SU-DHL-6 (cell line): ENCODE measurements at regions not wholly inside any gene's neighbourhood (a gene's known extent, or its start where the extent isn't known, plus 50 kb on each side); places are given as distances from the start of the nearest gene placed in this dataset.

Source experiments
- H2AFZ ChIP-seq: fragments of 200-600 bp; sonication (generic); 2 replicates; pipeline ENCODE4 v1.6.1; 2014; ENCODE audit warnings: low read depth, mild to moderate bottlenecking, moderate library complexity, mixed read lengths, antibody characterized with exemption, low read length; ENCODE audit not compliant: severe bottlenecking
- H3F3A ChIP-seq: fragments of 200-600 bp; shearing (Covaris generic); 2 replicates; pipeline ENCODE4 v1.6.0; 2016; ENCODE audit warnings: antibody characterized with exemption, mild to moderate bottlenecking; ENCODE audit not compliant: insufficient read depth
- H3K27ac ChIP-seq: fragments of 200-600 bp; sonication (generic); 2 replicates; pipeline ENCODE4 v1.5.1; 2016; ENCODE audit warnings: low read depth, mild to moderate bottlenecking, low read length, moderate library complexity, mixed read lengths
- H3K27me3 ChIP-seq: fragments of 200-600 bp; sonication (generic), shearing (Covaris generic); 2 replicates; pipeline ENCODE4 v1.6.0; 2014; ENCODE audit warnings: mild to moderate bottlenecking, low read length
- H3K36me3 ChIP-seq: fragments of 200-600 bp; sonication (generic); 2 replicates; pipeline ENCODE4 v1.6.1; 2014; ENCODE audit warnings: mild to moderate bottlenecking, low read length, mixed read lengths
- H3K4me2 ChIP-seq: fragments of 300-600, 200-600 bp; shearing (Covaris generic), sonication (generic); 2 replicates; pipeline ENCODE4 v1.6.0; 2014; ENCODE audit warnings: low read length, low read depth, mild to moderate bottlenecking; ENCODE audit not compliant: poor library complexity, severe bottlenecking
- H3K4me3 ChIP-seq: fragments of 200-600 bp; sonication (generic); 2 replicates; pipeline ENCODE4 v1.5.1; 2014; ENCODE audit warnings: antibody characterized with exemption, low read length, mild to moderate bottlenecking, mixed read lengths; ENCODE audit not compliant: insufficient read depth, poor library complexity, severe bottlenecking
- H3K79me2 ChIP-seq: fragments of 200-600 bp; sonication (generic); 2 replicates; pipeline ENCODE4 v1.6.1; 2014; ENCODE audit warnings: mild to moderate bottlenecking, low read length, moderate library complexity; ENCODE audit not compliant: insufficient read depth
- H3K9ac ChIP-seq: fragments of 200-600 bp; sonication (generic); 2 replicates; pipeline ENCODE4 v1.7.0; 2014; ENCODE audit warnings: mild to moderate bottlenecking, low read length
- H3K9me2 ChIP-seq: fragments of 200-600 bp; sonication (generic); replicated peaks from 2 replicates; pipeline ENCODE4 v1.6.1; 2014; ENCODE audit warnings: low read length; ENCODE audit not compliant: insufficient read depth
- H3K9me3 ChIP-seq: fragments of 200-600 bp; sonication (generic); 2 replicates; pipeline ENCODE4 v1.6.1; 2014; ENCODE audit warnings: low read length, mixed read lengths; ENCODE audit not compliant: insufficient read depth
- H4K20me1 ChIP-seq: fragments of 200-600 bp; sonication (generic); 2 replicates; pipeline ENCODE4 v1.6.1; 2014; ENCODE audit warnings: low read depth, mild to moderate bottlenecking, antibody characterized with exemption, low read length, moderate library complexity, mixed read lengths
- EZH2phosphoT487 ChIP-seq: fragments of 200-600 bp; sonication (generic), shearing (Covaris generic); conservative IDR thresholded peaks from 2 replicates; pipeline ENCODE4 v1.6.1; 2018; ENCODE audit warnings: mild to moderate bottlenecking, antibody characterized with exemption, low read length, moderate library complexity, mixed read lengths
- TF ChIP-seq, protein P1 (sequence below): fragments of 200-600 bp; sonication (generic); IDR thresholded peaks from one replicate; pipeline ENCODE4 v1.5.1; 2017; ENCODE audit warnings: antibody characterized with exemption, mild to moderate bottlenecking, low read length, moderate library complexity; ENCODE audit not compliant: insufficient read depth, poor library complexity, severe bottlenecking

DNA sequence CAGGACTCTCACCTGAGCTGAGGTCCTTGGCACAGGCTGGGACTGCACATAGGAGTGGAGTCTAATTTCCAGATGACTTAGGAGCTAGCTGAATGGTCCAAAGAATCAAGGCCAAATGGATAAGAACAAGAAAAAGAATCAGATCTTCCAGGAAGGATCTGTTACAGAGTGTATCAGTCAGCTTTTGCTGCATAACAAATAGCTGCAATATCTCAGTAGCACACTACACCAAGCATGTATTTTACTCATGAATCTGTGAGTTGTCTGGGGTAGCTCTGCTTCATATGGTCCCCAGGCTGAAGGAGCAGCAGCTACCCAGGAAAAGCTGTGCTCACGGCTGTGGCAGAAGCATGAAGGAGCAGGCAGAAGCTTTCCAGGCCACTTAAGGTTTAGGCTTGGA, 60.6 kb upstream of the LOXL4 start:
- H3K4me2 ChIP-seq: no peak overlapping the region
- H3K9ac ChIP-seq: no peak overlapping the region
- TF ChIP-seq, protein P1, sequence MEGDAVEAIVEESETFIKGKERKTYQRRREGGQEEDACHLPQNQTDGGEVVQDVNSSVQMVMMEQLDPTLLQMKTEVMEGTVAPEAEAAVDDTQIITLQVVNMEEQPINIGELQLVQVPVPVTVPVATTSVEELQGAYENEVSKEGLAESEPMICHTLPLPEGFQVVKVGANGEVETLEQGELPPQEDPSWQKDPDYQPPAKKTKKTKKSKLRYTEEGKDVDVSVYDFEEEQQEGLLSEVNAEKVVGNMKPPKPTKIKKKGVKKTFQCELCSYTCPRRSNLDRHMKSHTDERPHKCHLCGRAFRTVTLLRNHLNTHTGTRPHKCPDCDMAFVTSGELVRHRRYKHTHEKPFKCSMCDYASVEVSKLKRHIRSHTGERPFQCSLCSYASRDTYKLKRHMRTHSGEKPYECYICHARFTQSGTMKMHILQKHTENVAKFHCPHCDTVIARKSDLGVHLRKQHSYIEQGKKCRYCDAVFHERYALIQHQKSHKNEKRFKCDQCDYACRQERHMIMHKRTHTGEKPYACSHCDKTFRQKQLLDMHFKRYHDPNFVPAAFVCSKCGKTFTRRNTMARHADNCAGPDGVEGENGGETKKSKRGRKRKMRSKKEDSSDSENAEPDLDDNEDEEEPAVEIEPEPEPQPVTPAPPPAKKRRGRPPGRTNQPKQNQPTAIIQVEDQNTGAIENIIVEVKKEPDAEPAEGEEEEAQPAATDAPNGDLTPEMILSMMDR: no peak
- no peak for TF ChIP-seq EZH2phosphoT487
- no peaks in the 10 kb centered on the region for H3K9me2 ChIP-seq
- no peaks in the 10 kb centered on the region for H3K27me3 ChIP-seq
- no peak overlapping the region for H2AFZ ChIP-seq
- H3K9me3 ChIP-seq: no peaks in the 10 kb centered on the region
- no peak overlapping the region for H3K4me3 ChIP-seq
- no peak overlapping the region for H3K27ac ChIP-seq
- H3K36me3 ChIP-seq: no peaks in the 10 kb centered on the region
- no peaks in the 10 kb centered on the region for H3K79me2 ChIP-seq
- no peaks in the 10 kb centered on the region for H3F3A ChIP-seq
- H4K20me1 ChIP-seq: no peaks in the 10 kb centered on the region

DNA sequence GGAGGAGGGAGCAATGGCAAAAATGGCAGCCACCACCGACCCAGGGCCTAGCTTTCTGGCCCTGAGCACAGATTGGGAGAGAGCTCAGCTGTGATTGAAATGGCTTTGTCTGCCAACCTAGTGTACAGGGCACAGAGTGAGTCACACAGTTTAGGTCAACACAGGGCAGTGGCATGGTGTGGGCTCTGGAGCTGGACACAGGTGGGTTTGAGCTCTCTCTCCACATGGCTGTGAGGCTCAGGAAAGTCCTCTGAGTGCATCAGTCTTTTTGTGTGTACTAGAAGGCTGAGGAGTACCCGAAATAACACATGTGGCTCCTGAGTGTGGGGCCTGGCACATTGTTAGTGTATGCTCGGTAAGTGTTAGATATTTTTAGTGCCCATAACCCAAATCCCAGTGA, 60.2 kb upstream of the LOXL4 start:
- H3K4me2 ChIP-seq: no peak overlapping the region
- H3K79me2 ChIP-seq: no peaks in the 10 kb centered on the region
- H3K9ac ChIP-seq: no peak overlapping the region
- no peak for TF ChIP-seq EZH2phosphoT487
- TF ChIP-seq, protein P1: no peak
- H3K36me3 ChIP-seq: no peaks in the 10 kb centered on the region
- H4K20me1 ChIP-seq: no peaks in the 10 kb centered on the region
- no peak overlapping the region for H2AFZ ChIP-seq
- no peak overlapping the region for H3K27ac ChIP-seq
- no peaks in the 10 kb centered on the region for H3F3A ChIP-seq
- no peaks in the 10 kb centered on the region for H3K9me2 ChIP-seq
- H3K9me3 ChIP-seq: no peaks in the 10 kb centered on the region
- no peaks in the 10 kb centered on the region for H3K27me3 ChIP-seq
- H3K4me3 ChIP-seq: no peak overlapping the region

DNA sequence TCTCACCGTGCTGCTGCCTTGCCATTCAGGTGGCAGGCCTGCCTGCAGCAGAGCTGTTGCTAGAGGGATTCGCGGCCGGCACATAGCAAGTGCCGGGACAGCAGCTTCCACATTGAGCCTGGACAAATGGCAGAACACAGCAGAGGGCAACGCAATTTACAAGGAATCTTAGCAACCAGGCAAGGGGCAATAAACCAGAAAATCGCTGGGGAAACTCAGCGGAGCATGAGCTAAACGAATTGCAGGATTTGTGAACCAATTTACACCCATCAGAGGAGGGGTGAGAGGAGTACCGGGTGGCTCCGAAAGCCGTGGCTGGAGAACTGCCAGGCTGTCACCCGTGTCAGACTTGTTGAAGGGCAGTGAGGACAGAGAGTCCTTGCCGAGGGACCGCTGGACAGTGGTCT, 58.6 kb upstream of the LOXL4 start:
- Histone ChIP-seq H3K27ac (no peak overlapping the region), H3K9me3 (no peaks in the 10 kb centered on the region), H3K4me3 (no peak overlapping the region), H3K27me3 (no peaks in the 10 kb centered on the region), H2AFZ (no peak overlapping the region), H3F3A (no peaks in the 10 kb centered on the region), H3K36me3 (no peaks in the 10 kb centered on the region), H4K20me1 (no peaks in the 10 kb centered on the region), H3K9me2 (no peaks in the 10 kb centered on the region), H3K79me2 (no peaks in the 10 kb centered on the region), H3K4me2 (no peak overlapping the region), H3K9ac (no peak overlapping the region)
- TF ChIP-seq EZH2phosphoT487: no peak
- TF ChIP-seq, protein P1: no peak
